Epithelial cell of prostate (primary cell): ENCODE measurements at regions not wholly inside any gene's neighbourhood (a gene's known extent, or its start where the extent isn't known, plus 50 kb on each side); places are given as distances from the start of the nearest gene placed in this dataset.
"Not testable (repeated sequence)": the region's sequence is repeated elsewhere in the genome, so short reads cannot be mapped to it uniquely, and the experiment has no call there.

ENCODE experiments used
- DNase-seq: peaks from one replicate; pipeline ENCODE4 v3.0.0-alpha.2; 2011; ENCODE audit warnings: low read depth, low spot score
- H3K27ac ChIP-seq: fragments of 450-650 bp; 2 replicates; pipeline ENCODE4 v1.5.1; 2017; ENCODE audit warnings: mild to moderate bottlenecking

GRCh38 chr10:8272794-8273425 lies 218.4 kb downstream of the GATA3 start:
- DNase-seq: no peak
- H3K27ac ChIP-seq: peak overlapping the region; percentile 68

- DNase-seq: peak; percentile 51
- H3K27ac ChIP-seq: peak overlapping the region; percentile 68
Measured at GRCh38 chr10:8273749-8274148, 219.3 kb downstream of the GATA3 start.

GRCh38 chr10:8275911-8276310 lies 221.4 kb downstream of the GATA3 start:
- no peak overlapping the region for H3K27ac ChIP-seq
- DNase-seq: no peak

- H3K27ac ChIP-seq: no peak overlapping the region
- no peak for DNase-seq
Measured at GRCh38 chr10:8278099-8278498, 223.6 kb downstream of the GATA3 start.

- no peak for DNase-seq
- H3K27ac ChIP-seq: no peak overlapping the region
Measured at GRCh38 chr10:8279598-8279997, 225.1 kb downstream of the GATA3 start.

- DNase-seq: no peak
Measured at GRCh38 chr10:8280946-8281345, 226.5 kb downstream of the GATA3 start.

GRCh38 chr10:8282340-8282739 lies 227.9 kb downstream of the GATA3 start:
- H3K27ac ChIP-seq: no peak overlapping the region
- DNase-seq: no peak

More at GRCh38 chr10:8280946-8281345, 226.5 kb downstream of the GATA3 start:
- H3K27ac ChIP-seq: no peak overlapping the region

- no peak overlapping the region for H3K27ac ChIP-seq
- no peak for DNase-seq
Measured at GRCh38 chr10:8283166-8283905, 228.8 kb downstream of the GATA3 start.

- H3K27ac ChIP-seq: no peak overlapping the region
- no peak for DNase-seq
Measured at GRCh38 chr10:8283986-8284385, 229.5 kb downstream of the GATA3 start.

GRCh38 chr10:8285970-8286369 lies 231.5 kb downstream of the GATA3 start:
- not testable (repeated sequence) for H3K27ac ChIP-seq, DNase-seq

- DNase-seq: no peak
- no peak overlapping the region for H3K27ac ChIP-seq
Measured at GRCh38 chr10:8288600-8288999, 234.1 kb downstream of the GATA3 start.

- no peak for DNase-seq
- no peak overlapping the region for H3K27ac ChIP-seq
Measured at GRCh38 chr10:8289186-8289924, 234.9 kb downstream of the GATA3 start.

GRCh38 chr10:8294779-8295178 lies 240.3 kb downstream of the GATA3 start:
- no peak overlapping the region for H3K27ac ChIP-seq
- no peak for DNase-seq

- no peak for DNase-seq
- H3K27ac ChIP-seq: no peak overlapping the region
Measured at GRCh38 chr10:8295311-8295710, 240.8 kb downstream of the GATA3 start.

GRCh38 chr10:8296090-8296733 lies 241.7 kb downstream of the GATA3 start:
- no peak for DNase-seq
- H3K27ac ChIP-seq: no peak overlapping the region

GRCh38 chr10:8296734-8297101 lies 242.2 kb downstream of the GATA3 start:
- H3K27ac ChIP-seq: no peak overlapping the region
- DNase-seq: no peak

GRCh38 chr10:8297107-8297506 lies 242.6 kb downstream of the GATA3 start:
- DNase-seq: no peak
- no peak overlapping the region for H3K27ac ChIP-seq

- H3K27ac ChIP-seq: no peak overlapping the region
- DNase-seq: no peak
Measured at GRCh38 chr10:8297959-8298358, 243.5 kb downstream of the GATA3 start.

- DNase-seq: no peak
- no peak overlapping the region for H3K27ac ChIP-seq
Measured at GRCh38 chr10:8298896-8299570, 244.5 kb downstream of the GATA3 start.

- H3K27ac ChIP-seq: peak overlapping the region; percentile 52
- no peak for DNase-seq
Measured at GRCh38 chr10:8300925-8301324, 246.4 kb downstream of the GATA3 start.
